ENCODE measurements at regions not wholly inside any gene's neighbourhood (a gene's known extent, or its start where the extent isn't known, plus 50 kb on each side); places are given as distances from the start of the nearest gene placed in this dataset.
A peak's percentile ranks its signal among the peaks of the same experiment; 100 is the strongest.

- TF ChIP-seq ZNF462 (CRISPR knock-in tag; IDR thresholded peaks at IDR 0.05) = no peak
Observed at GRCh38 chr6:27135087-27135657, 112.3 kb upstream of the PRSS16 start (continued).

GRCh38 chr6:27136077-27136644 is 111.3 kb upstream of the PRSS16 start:
- H3K79me2 ChIP-seq (replicated peaks; ENCODE audit: insufficient read depth) = peaks cover 20% of the 10 kb centered on the region
- Mint-ChIP-seq H3K9me3 (peaks cover 2% of the 10 kb centered on the region; the same call in 2 of the 3 replicates), H3K4me1 (peaks cover 45% of the 10 kb centered on the region), H3K27me3 (ENCODE audit: insufficient read depth, low read depth, poor library complexity) (peaks cover 18% of the 10 kb centered on the region), H3K4me3 (peak overlapping the region; percentile 52; the same call in 1 of the 3 replicates), H3K27ac (0 out of 2 replicates have a peak overlapping the region, but pooled peaks have one; percentile 80), H3K36me3 (ENCODE audit: low read depth) (peaks cover 18% of the 10 kb centered on the region; the same call in 2 of the 3 replicates)
- peak overlapping the region; percentile 87; the same call in 1 of the 2 replicates for H3K27ac ChIP-seq (ENCODE audit: low read depth)
- H3F3A ChIP-seq (replicated peaks; ENCODE audit: low read depth) = no peaks in the 10 kb centered on the region
- no peaks in the 10 kb centered on the region for H4K20me1 ChIP-seq (replicated peaks; ENCODE audit: insufficient read depth)
- H2AFZ ChIP-seq = no peak overlapping the region
- H3K27me3 ChIP-seq (ENCODE audit: insufficient read depth) = no peaks in the 10 kb centered on the region
- peaks cover 29% of the 10 kb centered on the region for H3K4me1 ChIP-seq (ENCODE audit: insufficient read depth)
- no peaks in the 10 kb centered on the region for H3K9me2 ChIP-seq (ENCODE audit: insufficient read depth)
- DNase-seq (ENCODE audit: low spot score) (peak; percentile 51), ATAC-seq (no peak)
- no peak overlapping the region for H3K4me3 ChIP-seq
- no peaks in the 10 kb centered on the region for H3K36me3 ChIP-seq (ENCODE audit: insufficient read depth)
- H3K4me2 ChIP-seq = 0 out of 2 replicates have a peak overlapping the region, but pooled peaks have one; percentile 18
- no peak for TF ChIP-seq EZH2 (IDR thresholded peaks at IDR 0.05; ENCODE audit: low read depth, unreplicated experiment)
- no peak for TF ChIP-seq ZNF331 (CRISPR knock-in tag; IDR thresholded peaks at IDR 0.05; ENCODE audit: low read depth)
- no peak for TF ChIP-seq POLR2AphosphoS5 (IDR thresholded peaks at IDR 0.05; ENCODE audit: low read depth)
- no peak for TF ChIP-seq REST (IDR thresholded peaks at IDR 0.05; ENCODE audit: unreplicated experiment)
- no peak for TF ChIP-seq CREB1 (CRISPR knock-in tag; IDR thresholded peaks at IDR 0.05; ENCODE audit: low read depth)
- TF ChIP-seq STAT1 (IDR thresholded peaks at IDR 0.05; ENCODE audit: unreplicated experiment) = no peak
- TF ChIP-seq ETS1 (IDR thresholded peaks at IDR 0.05) = no peak
- TF ChIP-seq JUNB (IDR thresholded peaks at IDR 0.05; ENCODE audit: unreplicated experiment) = no peak
- no peak for TF ChIP-seq CTCF (conservative IDR thresholded peaks at IDR 0.05; ENCODE audit: low read depth in 2 of 2)
- no peak for TF ChIP-seq EZH2phosphoT487 (IDR thresholded peaks at IDR 0.05; ENCODE audit: unreplicated experiment)
- TF ChIP-seq ZNF114 (CRISPR knock-in tag; IDR thresholded peaks at IDR 0.05) = no peak
